IMR-90 (cell line): ENCODE measurements at regions not wholly inside any gene's neighbourhood (a gene's known extent, or its start where the extent isn't known, plus 50 kb on each side); places are given as distances from the start of the nearest gene placed in this dataset.
A peak's percentile ranks its signal among the peaks of the same experiment; 100 is the strongest.

Experiments
- ATAC-seq: fragments of 200-7000 bp; cut with Tn5 transposase; 2 replicates; pipeline ENCODE4 v1.9.1; 2020; ENCODE audit warnings: low read depth, mild to moderate bottlenecking, moderate library complexity
- BruUV-seq: library from RNA; stranded (reverse); fragments of 400-500 nt; replicated peaks from 2 replicates; lab custom pipeline; 2021; lab: Mats Ljungman, UMichigan
- CTCF ChIA-PET: fragments of 300-600 bp; formaldehyde crosslinking; extraction: SDS; loops from one replicate; lab custom pipeline; 2021; ENCODE audit warnings: antibody characterized with exemption; lab: Yijun Ruan, JAX
- POLR2A ChIA-PET: fragments of 300-600 bp; sonication (Branson Sonifier 250); formaldehyde crosslinking; loops from one replicate; lab custom pipeline; 2022; ENCODE audit warnings: antibody characterized with exemption; ENCODE audit not compliant: unreplicated experiment; lab: Charles Lee
- DNase-seq: peaks from one replicate; pipeline ENCODE4 v3.0.0; 2013
- H2AFZ ChIP-seq: replicated peaks from 2 replicates; pipeline ENCODE3; 2013; ENCODE audit warnings: low read length, mild to moderate bottlenecking; ENCODE audit not compliant: poor library complexity
- H2AK5ac ChIP-seq: 2 replicates; pipeline ENCODE4 v1.6.1; 2013; ENCODE audit warnings: low read depth, low read length, inconsistent platforms
- H2AK9ac ChIP-seq: replicated peaks from 2 replicates; pipeline ENCODE3; 2013; ENCODE audit warnings: mild to moderate bottlenecking, low read depth, low read length, moderate library complexity; ENCODE audit not compliant: poor library complexity
- H2BK120ac ChIP-seq: 2 replicates; pipeline ENCODE4 v1.6.1; 2013; ENCODE audit warnings: low read depth, low read length, inconsistent platforms
- H2BK15ac ChIP-seq: 3 replicates; pipeline ENCODE4 v1.6.1; 2013; ENCODE audit warnings: low read depth, low read length, inconsistent platforms
- H2BK20ac ChIP-seq: 2 replicates; pipeline ENCODE4 v1.6.1; 2013; ENCODE audit warnings: low read depth, mild to moderate bottlenecking, inconsistent platforms, low read length, moderate library complexity
- H2BK5ac ChIP-seq: 2 replicates; pipeline ENCODE4 v1.6.1; 2013; ENCODE audit warnings: mild to moderate bottlenecking, low read depth, low read length, inconsistent platforms; ENCODE audit not compliant: poor library complexity, severe bottlenecking
- H3K14ac ChIP-seq: replicated peaks from 2 replicates; pipeline ENCODE4 v1.6.1; 2013; ENCODE audit warnings: low read depth, low read length, inconsistent platforms
- H3K18ac ChIP-seq: 2 replicates; pipeline ENCODE4 v1.6.1; 2013; ENCODE audit warnings: low read depth, low read length, control low read depth
- H3K23ac ChIP-seq: 2 replicates; pipeline ENCODE4 v1.6.1; 2013; ENCODE audit warnings: low read depth, low read length, inconsistent platforms
- H3K27ac ChIP-seq: 2 replicates; pipeline ENCODE4 v1.5.1; 2013; ENCODE audit warnings: mild to moderate bottlenecking, control low read depth, low read length; ENCODE audit not compliant: insufficient read depth
- H3K27me3 ChIP-seq: 2 replicates; pipeline ENCODE4 v1.6.1; 2013; ENCODE audit warnings: low read length; ENCODE audit not compliant: control insufficient read depth, insufficient read depth
- H3K36me3 ChIP-seq: 2 replicates; pipeline ENCODE4 v1.6.1; 2013; ENCODE audit warnings: low read length, mixed read lengths; ENCODE audit not compliant: control insufficient read depth, insufficient read depth
- H3K4ac ChIP-seq: 2 replicates; pipeline ENCODE4 v1.6.1; 2013; ENCODE audit warnings: low read depth, low read length, inconsistent platforms
- H3K4me1 ChIP-seq: 2 replicates; pipeline ENCODE4 v1.6.1; 2013; ENCODE audit warnings: low read length, mixed read lengths; ENCODE audit not compliant: control insufficient read depth, insufficient read depth
- H3K4me2 ChIP-seq: 2 replicates; pipeline ENCODE4 v1.6.1; 2013; ENCODE audit warnings: low read depth, mild to moderate bottlenecking, control low read depth, low read length, moderate library complexity
- H3K4me3 ChIP-seq: 2 replicates; pipeline ENCODE4 v1.5.1; 2013; ENCODE audit warnings: low read depth, mild to moderate bottlenecking, control low read depth, low read length, moderate library complexity; ENCODE audit not compliant: insufficient read depth
- H3K56ac ChIP-seq: 2 replicates; pipeline ENCODE4 v1.6.1; 2013; ENCODE audit warnings: low read length, inconsistent platforms; ENCODE audit not compliant: insufficient read depth; ENCODE audit errors: extremely low read depth
- H3K79me1 ChIP-seq, 2 experiments: 2 replicates each; pipeline ENCODE4 v1.6.1; 2013; ENCODE audit warnings: low read length in 2 of 2, inconsistent platforms in 1 of 2, low read depth in 1 of 2
- H3K9ac ChIP-seq: 2 replicates; pipeline ENCODE4 v1.6.1; 2013; ENCODE audit warnings: low read depth, low read length, control low read depth
- H3K9me1 ChIP-seq: 2 replicates; pipeline ENCODE4 v1.6.1; 2013; ENCODE audit warnings: low read length, inconsistent platforms; ENCODE audit not compliant: insufficient read depth
- H3K9me3 ChIP-seq: 2 replicates; pipeline ENCODE4 v1.6.1; 2013; ENCODE audit warnings: low read length; ENCODE audit not compliant: control insufficient read depth, insufficient read depth
- H4K20me1 ChIP-seq: 2 replicates; pipeline ENCODE4 v1.6.1; 2013; ENCODE audit warnings: low read length, inconsistent platforms; ENCODE audit not compliant: insufficient read depth
- H4K5ac ChIP-seq: 2 replicates; pipeline ENCODE4 v1.6.1; 2013; ENCODE audit warnings: mild to moderate bottlenecking, low read depth, low read length, control low read depth
- H4K8ac ChIP-seq, 2 experiments: 2 replicates each; pipeline ENCODE4 v1.6.1; 2013; ENCODE audit warnings: low read depth in 2 of 2, low read length in 2 of 2, control low read depth in 1 of 2, inconsistent platforms in 1 of 2
- H4K91ac ChIP-seq: 2 replicates; pipeline ENCODE4 v1.6.1; 2013; ENCODE audit warnings: low read depth, low read length, inconsistent platforms; ENCODE audit not compliant: insufficient read depth
- BHLHE40 ChIP-seq: fragments of 150-350 bp; IDR thresholded peaks from 2 replicates; pipeline ENCODE4 v1.6.1; 2016; ENCODE audit warnings: mild to moderate bottlenecking, low read depth, low read length
- CEBPB ChIP-seq: IDR thresholded peaks from 2 replicates; pipeline ENCODE4 v1.6.1; 2012; ENCODE audit warnings: low read depth, low read length, improper control_type of control experiment
- CHD1 ChIP-seq: IDR thresholded peaks from 2 replicates; pipeline ENCODE4 v1.6.1; 2012; ENCODE audit warnings: low read depth, low read length, improper control_type of control experiment
- FOS ChIP-seq: fragments of 150-350 bp; IDR thresholded peaks from 2 replicates; pipeline ENCODE4 v1.6.1; 2016; ENCODE audit warnings: low read depth, low read length
- MAFK ChIP-seq: IDR thresholded peaks from 2 replicates; pipeline ENCODE4 v1.6.1; 2012; ENCODE audit warnings: low read depth, low read length, improper control_type of control experiment
- MAZ ChIP-seq: IDR thresholded peaks from 2 replicates; pipeline ENCODE4 v1.6.1; 2012; ENCODE audit warnings: low read depth, mild to moderate bottlenecking, low read length, improper control_type of control experiment, moderate library complexity, borderline replicate concordance
- MXI1 ChIP-seq: IDR thresholded peaks from 2 replicates; pipeline ENCODE4 v1.6.1; 2012; ENCODE audit warnings: low read depth, mild to moderate bottlenecking, low read length, moderate library complexity, borderline replicate concordance
- NFE2L2 ChIP-seq: fragments of 150-350 bp; IDR thresholded peaks from 2 replicates; pipeline ENCODE4 v1.6.1; 2016; ENCODE audit warnings: low read depth, mild to moderate bottlenecking, low read length
- POLR2A ChIP-seq: IDR thresholded peaks from 2 replicates; pipeline ENCODE4 v1.6.1; 2012; ENCODE audit warnings: mild to moderate bottlenecking, low read depth, low read length
- RAD21 ChIP-seq: IDR thresholded peaks from 2 replicates; pipeline ENCODE4 v1.6.1; 2012; ENCODE audit warnings: low read length, improper control_type of control experiment
- RCOR1 ChIP-seq: IDR thresholded peaks from 2 replicates; pipeline ENCODE4 v1.6.1; 2012; ENCODE audit warnings: mild to moderate bottlenecking, low read length, improper control_type of control experiment; ENCODE audit not compliant: insufficient replicate concordance
- RFX5 ChIP-seq: IDR thresholded peaks from 2 replicates; pipeline ENCODE4 v1.8.0; 2012; ENCODE audit warnings: low read depth, mild to moderate bottlenecking, low read length, moderate library complexity
- SMC3 ChIP-seq: fragments of 150-350 bp; IDR thresholded peaks from 2 replicates; pipeline ENCODE4 v1.6.1; 2016; ENCODE audit warnings: low read depth, mild to moderate bottlenecking, antibody characterized with exemption, low read length, moderate library complexity
- WGBS, 2 experiments: methylation state at CpG; one replicate each; pipeline versions ENCODE4 v1.1.5 to v1.1.7; 2013; ENCODE audit warnings: missing lambda C conversion rate in 2 of 2; ENCODE audit not compliant: insufficient read length in 1 of 2; ENCODE audit errors: extremely low coverage in 2 of 2; 5-methylcytosine and 5-hydroxymethylcytosine counted together
- dilution Hi-C: fragments of 300-500 bp; cut with HindIII; formaldehyde crosslinking; loops from one replicate; pipeline ENCODE4 v1.14.3; 2018; ENCODE audit warnings: low sequenced_read_pairs; ENCODE audit not compliant: unreplicated experiment
- in situ Hi-C: fragments of 300-500 bp; cut with MboI; formaldehyde crosslinking; loops from 3 replicates; pipeline ENCODE4 v1.14.3; 2019; ENCODE audit warnings: low sequenced_read_pairs, inconsistent platforms, mixed read lengths
- intact Hi-C: fragments of 100-400 bp; cut with micrococcal nuclease; formaldehyde crosslinking; loops from 2 replicates; pipeline ENCODE4 v1.10.0; 2022
- TF ChIP-seq, protein P1 (sequence below): fragments of 150-350 bp; IDR thresholded peaks from 2 replicates; pipeline ENCODE4 v1.6.1; 2016; ENCODE audit warnings: low read depth, mild to moderate bottlenecking, low read length, moderate library complexity, borderline replicate concordance
- TF ChIP-seq, protein P2 (sequence below): conservative IDR thresholded peaks from 2 replicates; pipeline ENCODE4 v1.5.1; 2012; ENCODE audit warnings: mild to moderate bottlenecking, low read depth, low read length, improper control_type of control experiment
- TF ChIP-seq, protein P3 (sequence below): fragments of 150-350 bp; IDR thresholded peaks from 2 replicates; pipeline ENCODE4 v1.6.1; 2017; ENCODE audit warnings: mild to moderate bottlenecking, antibody characterized with exemption, low read length, low read depth

DNA sequence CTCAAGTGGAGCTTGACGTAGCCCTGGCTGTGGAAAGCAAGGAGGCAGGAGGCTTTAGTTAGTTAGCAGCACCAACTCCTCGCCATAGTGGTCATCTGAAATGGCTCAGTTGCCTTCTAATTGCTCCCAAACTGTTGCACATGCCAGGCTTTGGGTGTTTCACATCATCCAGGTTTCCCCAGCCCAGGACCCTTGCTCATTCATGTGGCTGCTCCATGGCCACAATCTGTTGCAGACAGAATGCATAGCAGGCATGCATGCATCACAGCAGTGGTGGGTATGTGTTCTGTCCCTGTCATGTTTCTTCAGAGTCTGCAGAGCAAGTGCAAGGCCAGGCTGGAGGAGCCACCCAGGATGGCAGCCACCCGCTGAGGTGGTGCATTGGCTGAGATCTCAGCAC lies 407.6 kb downstream of the TSHZ3 start:
- no peaks in the 10 kb centered on the region for H3K36me3 ChIP-seq
- POLR2A ChIA-PET = no interaction called here

More for the DNA sequence above, 407.6 kb downstream of the TSHZ3 start:
- no peak overlapping the region for H3K18ac ChIP-seq
- no peaks in the 10 kb centered on the region for H3K27me3 ChIP-seq
- DNase-seq (no peak), ATAC-seq (no peak)
- H4K20me1 ChIP-seq = no peaks in the 10 kb centered on the region
- H4K8ac ChIP-seq = no peak overlapping the region
- no peak overlapping the region for H3K4me2 ChIP-seq
- no peaks in the 10 kb centered on the region for H3K79me1 ChIP-seq
- H3K9me3 ChIP-seq = no peaks in the 10 kb centered on the region
- no peak overlapping the region for H2BK5ac ChIP-seq
- H2AK9ac ChIP-seq = no peak overlapping the region
- H2BK15ac ChIP-seq = no peak overlapping the region
- 0% methylated on average over 1 of the region's 3 CpGs; no CpG with 5 or more reads in 1 of the 2 experiments for WGBS, 2 experiments
- H4K5ac ChIP-seq = no peak overlapping the region
- dilution Hi-C loops = no loop called here
- BruUV-seq = no TSS peak
- H3K23ac ChIP-seq = no peak overlapping the region
- no peak overlapping the region for H3K56ac ChIP-seq
- no peaks in the 10 kb centered on the region for H3K9me1 ChIP-seq
- no peak overlapping the region for H3K4me3 ChIP-seq
- no peak overlapping the region for H3K4ac ChIP-seq
- H3K4me1 ChIP-seq = no peaks in the 10 kb centered on the region
- no peak overlapping the region for H2BK20ac ChIP-seq
- H4K91ac ChIP-seq = no peak overlapping the region
- CTCF ChIA-PET = no interaction called here
- intact Hi-C loops = no loop called here
- no peak overlapping the region for H3K14ac ChIP-seq
- peak overlapping the region; percentile 21 for H2AFZ ChIP-seq
- no peak overlapping the region for H3K27ac ChIP-seq
- no peak overlapping the region for H2BK120ac ChIP-seq
- no peak overlapping the region for H2AK5ac ChIP-seq
- H3K9ac ChIP-seq = no peak overlapping the region
- in situ Hi-C loops = no loop called here
- TF ChIP-seq MXI1 (no peak), MAFK (no peak), BHLHE40 (no peak), FOS (no peak), MAZ (no peak), NFE2L2 (no peak), RCOR1 (no peak), POLR2A (no peak), SMC3 (no peak), RAD21 (no peak), CEBPB (no peak), CHD1 (no peak), RFX5 (no peak)
- TF ChIP-seq, protein P1, sequence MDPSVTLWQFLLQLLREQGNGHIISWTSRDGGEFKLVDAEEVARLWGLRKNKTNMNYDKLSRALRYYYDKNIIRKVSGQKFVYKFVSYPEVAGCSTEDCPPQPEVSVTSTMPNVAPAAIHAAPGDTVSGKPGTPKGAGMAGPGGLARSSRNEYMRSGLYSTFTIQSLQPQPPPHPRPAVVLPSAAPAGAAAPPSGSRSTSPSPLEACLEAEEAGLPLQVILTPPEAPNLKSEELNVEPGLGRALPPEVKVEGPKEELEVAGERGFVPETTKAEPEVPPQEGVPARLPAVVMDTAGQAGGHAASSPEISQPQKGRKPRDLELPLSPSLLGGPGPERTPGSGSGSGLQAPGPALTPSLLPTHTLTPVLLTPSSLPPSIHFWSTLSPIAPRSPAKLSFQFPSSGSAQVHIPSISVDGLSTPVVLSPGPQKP = no peak
- TF ChIP-seq, protein P2, sequence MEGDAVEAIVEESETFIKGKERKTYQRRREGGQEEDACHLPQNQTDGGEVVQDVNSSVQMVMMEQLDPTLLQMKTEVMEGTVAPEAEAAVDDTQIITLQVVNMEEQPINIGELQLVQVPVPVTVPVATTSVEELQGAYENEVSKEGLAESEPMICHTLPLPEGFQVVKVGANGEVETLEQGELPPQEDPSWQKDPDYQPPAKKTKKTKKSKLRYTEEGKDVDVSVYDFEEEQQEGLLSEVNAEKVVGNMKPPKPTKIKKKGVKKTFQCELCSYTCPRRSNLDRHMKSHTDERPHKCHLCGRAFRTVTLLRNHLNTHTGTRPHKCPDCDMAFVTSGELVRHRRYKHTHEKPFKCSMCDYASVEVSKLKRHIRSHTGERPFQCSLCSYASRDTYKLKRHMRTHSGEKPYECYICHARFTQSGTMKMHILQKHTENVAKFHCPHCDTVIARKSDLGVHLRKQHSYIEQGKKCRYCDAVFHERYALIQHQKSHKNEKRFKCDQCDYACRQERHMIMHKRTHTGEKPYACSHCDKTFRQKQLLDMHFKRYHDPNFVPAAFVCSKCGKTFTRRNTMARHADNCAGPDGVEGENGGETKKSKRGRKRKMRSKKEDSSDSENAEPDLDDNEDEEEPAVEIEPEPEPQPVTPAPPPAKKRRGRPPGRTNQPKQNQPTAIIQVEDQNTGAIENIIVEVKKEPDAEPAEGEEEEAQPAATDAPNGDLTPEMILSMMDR = no peak
- TF ChIP-seq, protein P3, sequence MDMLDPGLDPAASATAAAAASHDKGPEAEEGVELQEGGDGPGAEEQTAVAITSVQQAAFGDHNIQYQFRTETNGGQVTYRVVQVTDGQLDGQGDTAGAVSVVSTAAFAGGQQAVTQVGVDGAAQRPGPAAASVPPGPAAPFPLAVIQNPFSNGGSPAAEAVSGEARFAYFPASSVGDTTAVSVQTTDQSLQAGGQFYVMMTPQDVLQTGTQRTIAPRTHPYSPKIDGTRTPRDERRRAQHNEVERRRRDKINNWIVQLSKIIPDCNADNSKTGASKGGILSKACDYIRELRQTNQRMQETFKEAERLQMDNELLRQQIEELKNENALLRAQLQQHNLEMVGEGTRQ = no peak
